Coronary artery (tissue), 2 donors: ENCODE measurements at regions not wholly inside any gene's neighbourhood (a gene's known extent, or its start where the extent isn't known, plus 50 kb on each side); places are given as distances from the start of the nearest gene placed in this dataset.

Source experiments
- DNase-seq: peaks from one replicate; pipeline ENCODE4 v3.0.0-alpha.2; 2017; ENCODE audit warnings: low spot score
- H3K27ac ChIP-seq, 2 donors: fragments of 200-600 bp; sonication (generic); one replicate each; pipeline ENCODE4 v1.5.1; 2016 to 2019
- H3K4me3 ChIP-seq: fragments of 200-600 bp; sonication (generic); 2 replicates; pipeline ENCODE4 v1.5.1; 2016; ENCODE audit warnings: mild to moderate bottlenecking, moderate library complexity
- TF ChIP-seq, protein P1 (sequence below): fragments of 200-600 bp; sonication (generic); IDR thresholded peaks from one replicate; pipeline ENCODE4 v1.5.1; 2019; ENCODE audit warnings: antibody characterized with exemption

DNA sequence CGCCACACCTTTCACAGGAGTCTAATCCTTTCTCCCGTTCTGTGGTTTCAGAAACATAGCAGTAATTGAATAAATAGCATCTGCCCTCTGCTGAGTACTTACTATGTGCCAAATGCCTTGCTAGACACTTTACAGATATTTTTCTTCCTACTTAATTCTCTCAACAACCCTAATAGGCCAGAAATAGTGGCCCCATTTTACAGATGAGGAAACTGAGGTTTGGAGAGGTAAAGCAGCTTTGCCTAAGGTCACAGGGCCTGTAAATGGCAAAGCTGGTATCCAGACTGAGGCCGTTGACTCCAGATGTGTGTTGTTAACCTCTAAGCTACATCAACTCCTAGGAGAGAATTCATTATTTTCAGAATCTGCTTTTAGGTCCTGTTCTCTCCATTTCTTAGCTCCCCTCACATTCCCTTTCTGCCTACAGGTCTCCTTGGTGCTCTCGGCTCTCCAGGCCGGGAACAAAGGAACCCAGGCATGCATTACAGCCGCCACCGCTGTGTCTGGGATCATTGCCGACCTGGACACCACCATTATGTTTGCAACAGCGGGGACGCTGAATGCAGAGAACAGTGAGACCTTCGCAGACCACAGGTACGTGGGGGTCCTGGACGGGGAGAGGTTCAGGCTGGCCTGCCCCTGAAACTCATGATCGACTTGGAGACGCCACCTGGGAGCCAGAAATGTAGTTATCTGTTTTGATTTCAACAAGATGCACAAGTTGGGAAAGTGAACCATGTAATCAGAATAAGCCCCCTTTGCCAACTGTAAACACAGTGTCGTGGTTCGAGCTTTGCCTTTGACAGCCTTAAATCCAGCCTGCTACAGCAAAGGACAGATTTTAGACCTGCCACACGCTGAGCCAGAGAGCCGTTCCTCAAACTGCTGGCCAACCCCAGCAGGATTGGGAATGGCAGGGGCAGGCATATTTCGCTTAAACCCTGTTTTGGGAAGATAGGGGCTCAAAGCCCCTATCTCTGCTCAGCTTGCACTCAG lies 246.5 kb upstream of the TPM1 start:
- Histone ChIP-seq H3K4me3 (no peak overlapping the region), H3K27ac (no peak overlapping the region)
- no peak for DNase-seq
- TF ChIP-seq, protein P1, sequence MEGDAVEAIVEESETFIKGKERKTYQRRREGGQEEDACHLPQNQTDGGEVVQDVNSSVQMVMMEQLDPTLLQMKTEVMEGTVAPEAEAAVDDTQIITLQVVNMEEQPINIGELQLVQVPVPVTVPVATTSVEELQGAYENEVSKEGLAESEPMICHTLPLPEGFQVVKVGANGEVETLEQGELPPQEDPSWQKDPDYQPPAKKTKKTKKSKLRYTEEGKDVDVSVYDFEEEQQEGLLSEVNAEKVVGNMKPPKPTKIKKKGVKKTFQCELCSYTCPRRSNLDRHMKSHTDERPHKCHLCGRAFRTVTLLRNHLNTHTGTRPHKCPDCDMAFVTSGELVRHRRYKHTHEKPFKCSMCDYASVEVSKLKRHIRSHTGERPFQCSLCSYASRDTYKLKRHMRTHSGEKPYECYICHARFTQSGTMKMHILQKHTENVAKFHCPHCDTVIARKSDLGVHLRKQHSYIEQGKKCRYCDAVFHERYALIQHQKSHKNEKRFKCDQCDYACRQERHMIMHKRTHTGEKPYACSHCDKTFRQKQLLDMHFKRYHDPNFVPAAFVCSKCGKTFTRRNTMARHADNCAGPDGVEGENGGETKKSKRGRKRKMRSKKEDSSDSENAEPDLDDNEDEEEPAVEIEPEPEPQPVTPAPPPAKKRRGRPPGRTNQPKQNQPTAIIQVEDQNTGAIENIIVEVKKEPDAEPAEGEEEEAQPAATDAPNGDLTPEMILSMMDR, result no peak

DNA sequence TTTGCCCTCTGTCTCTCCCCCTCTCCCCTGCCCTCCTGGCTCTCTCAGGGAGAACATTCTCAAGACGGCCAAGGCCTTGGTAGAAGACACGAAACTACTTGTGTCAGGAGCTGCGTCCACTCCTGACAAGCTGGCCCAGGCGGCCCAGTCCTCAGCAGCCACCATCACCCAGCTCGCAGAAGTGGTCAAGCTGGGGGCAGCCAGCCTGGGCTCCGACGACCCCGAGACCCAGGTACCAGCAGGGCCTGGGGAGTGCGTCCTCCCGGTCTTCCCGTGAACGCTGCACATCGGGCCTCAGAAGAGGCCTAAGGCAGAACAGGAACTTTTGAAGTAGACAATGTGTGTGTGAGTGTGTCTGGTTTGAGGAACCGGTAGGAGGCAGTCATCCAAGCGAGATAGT lies 245.4 kb upstream of the TPM1 start:
- no peak overlapping the region for H3K4me3 ChIP-seq
- DNase-seq, result no peak
- TF ChIP-seq, protein P1, result no peak
- no peak overlapping the region for H3K27ac ChIP-seq

DNA sequence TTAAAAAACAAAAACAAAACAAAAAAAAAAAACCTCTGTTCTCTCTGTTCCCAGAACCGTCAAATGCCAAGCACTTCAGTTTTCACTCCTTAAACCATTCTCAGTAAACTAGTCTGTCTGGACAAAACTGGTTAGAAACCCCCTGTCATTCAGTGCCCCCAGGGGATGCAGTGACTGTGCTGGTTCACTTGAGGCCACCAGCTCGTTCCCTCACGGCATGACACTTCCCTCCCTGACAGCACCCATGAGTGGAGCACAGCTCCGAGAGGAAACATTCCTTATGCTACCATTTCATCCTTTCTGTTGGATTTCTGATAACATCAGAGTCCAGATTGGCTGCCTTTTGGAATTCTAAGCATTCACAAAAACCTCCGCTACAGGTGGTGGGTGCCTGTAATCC lies 244.0 kb upstream of the TPM1 start:
- Histone ChIP-seq H3K4me3 (no peak overlapping the region), H3K27ac (no peak overlapping the region)
- TF ChIP-seq, protein P1, result no peak
- no peak for DNase-seq

DNA sequence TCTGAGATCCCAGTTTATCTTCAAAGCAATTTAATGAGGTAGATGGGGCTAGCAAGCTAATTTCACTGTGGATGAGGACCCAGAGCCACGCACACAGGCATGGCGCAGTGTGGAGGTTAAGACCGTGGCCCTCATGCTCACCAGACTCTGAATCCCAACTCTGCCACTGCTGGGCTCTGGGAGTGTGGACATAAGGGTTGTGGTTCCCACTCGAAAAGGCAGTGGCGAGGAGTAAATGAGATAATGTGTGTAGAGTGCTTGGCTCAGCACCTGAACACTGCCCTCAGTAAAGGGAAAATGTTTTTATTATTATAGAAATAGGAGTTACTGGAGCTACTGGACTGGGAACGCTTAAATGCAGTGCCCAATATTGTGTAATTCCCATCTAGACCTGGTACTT lies 243.5 kb upstream of the TPM1 start:
- DNase-seq, result no peak
- H3K4me3 ChIP-seq, result no peak overlapping the region
- no peak overlapping the region for H3K27ac ChIP-seq
- TF ChIP-seq, protein P1, result no peak

GRCh38 chr15:62799919-62800318 lies 242.6 kb upstream of the TPM1 start:
- DNase-seq, result no peak
- Histone ChIP-seq H3K4me3 (no peak overlapping the region), H3K27ac (no peak overlapping the region)
- TF ChIP-seq, protein P1, result no peak

DNA sequence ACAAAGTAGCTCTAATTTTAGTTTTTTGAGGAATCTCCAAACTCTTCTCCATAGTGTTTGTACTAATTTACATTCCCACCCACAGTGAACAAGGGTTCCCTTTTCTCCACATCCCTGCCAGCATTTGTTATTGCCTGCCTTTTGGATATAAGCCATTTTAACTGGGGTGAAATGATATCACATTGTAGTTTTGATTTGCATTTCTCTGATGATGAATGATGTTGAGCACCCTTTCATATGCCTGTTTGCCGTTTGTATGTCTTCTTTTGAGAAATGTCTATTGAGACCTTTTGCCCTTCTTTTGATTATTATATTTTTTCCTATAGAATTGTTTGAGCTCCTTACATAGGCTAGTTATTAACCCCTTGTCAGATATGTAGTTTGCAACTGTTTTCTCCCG lies 239.9 kb upstream of the TPM1 start:
- Histone ChIP-seq H3K27ac (no peak overlapping the region), H3K4me3 (no peak overlapping the region)
- DNase-seq, result no peak
- TF ChIP-seq, protein P1, result no peak

DNA sequence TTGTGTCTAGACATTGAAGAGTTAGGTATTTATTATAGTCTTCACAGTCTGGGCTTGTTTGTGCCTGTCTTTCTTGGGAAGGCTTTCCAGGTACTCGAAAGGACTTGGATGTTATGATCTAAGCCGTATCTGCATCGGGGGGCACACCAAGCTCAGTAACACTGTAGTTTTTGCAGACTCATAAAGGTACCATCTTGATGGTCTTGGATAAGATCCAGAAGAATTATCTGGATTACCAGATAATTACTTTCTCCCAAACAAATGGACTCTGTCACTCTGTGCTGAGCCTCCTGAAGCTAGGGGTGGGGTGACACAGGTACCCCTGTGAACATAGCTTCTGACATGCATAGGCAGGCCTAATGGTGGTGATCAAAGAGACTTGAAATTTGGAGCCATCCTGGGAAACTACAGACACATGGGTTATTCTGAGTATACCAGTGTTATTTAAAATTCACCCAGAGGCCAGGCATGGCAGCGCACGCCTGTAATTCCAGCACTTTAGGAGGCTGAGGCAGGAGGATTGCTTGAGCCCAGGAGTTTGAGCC lies 238.6 kb upstream of the TPM1 start:
- TF ChIP-seq, protein P1, result no peak
- no peak for DNase-seq
- no peak overlapping the region for H3K27ac ChIP-seq

More for the DNA sequence above, 238.6 kb upstream of the TPM1 start:
- no peak overlapping the region for H3K4me3 ChIP-seq
